HG03432 (cell line): ENCODE measurements at regions not wholly inside any gene's neighbourhood (a gene's known extent, or its start where the extent isn't known, plus 50 kb on each side); places are given as distances from the start of the nearest gene placed in this dataset.
A peak's percentile ranks its signal among the peaks of the same experiment; 100 is the strongest.
"Not testable (repeated sequence)": the region's sequence is repeated elsewhere in the genome, so short reads cannot be mapped to it uniquely, and the experiment has no call there.

Source experiments
- ATAC-seq: cut with Tn5 transposase; IDR thresholded peaks from one replicate; pipeline ENCODE4 v1.9.1; 2021; ENCODE audit warnings: mild to moderate bottlenecking, moderate library complexity; ENCODE audit not compliant: unreplicated experiment

DNA sequence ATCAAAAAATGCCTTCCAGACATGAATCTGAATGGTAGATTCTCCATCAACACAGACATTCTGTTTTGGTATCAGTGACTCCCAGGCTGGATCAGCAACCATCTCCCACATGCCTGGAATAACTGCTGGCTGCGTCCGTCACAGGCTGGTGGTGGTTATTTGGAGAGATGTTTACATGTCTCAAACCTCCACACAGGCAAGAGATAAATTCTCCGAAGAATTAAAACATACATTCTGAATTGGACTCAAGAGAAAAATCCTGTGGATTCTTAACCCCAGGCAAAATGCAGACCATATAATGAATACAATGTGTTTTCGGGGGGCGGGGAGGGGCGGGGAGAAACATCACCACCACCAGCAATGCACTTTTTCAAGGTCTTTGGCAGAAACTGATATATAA, 108.2 kb downstream of the THBS2 start:
- ATAC-seq: no peak

DNA sequence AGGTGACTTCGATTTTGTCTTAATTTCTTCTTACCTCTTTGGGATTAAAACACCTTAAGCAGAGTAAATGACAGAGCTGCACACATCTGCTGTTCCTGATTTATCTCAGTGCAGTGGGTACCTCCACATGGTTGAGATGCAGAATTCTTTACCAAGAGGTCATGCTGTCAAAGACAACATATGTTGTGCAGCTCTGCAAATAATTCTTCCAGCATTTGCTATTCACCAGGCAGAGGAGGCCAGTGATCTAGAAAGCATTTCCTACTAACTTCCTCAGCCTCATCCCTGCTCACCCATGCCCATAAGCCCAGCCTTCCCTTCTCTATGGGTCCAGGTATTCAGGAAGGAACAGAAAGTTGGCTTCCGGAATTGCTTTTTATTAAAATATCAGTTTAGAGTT, 109.3 kb downstream of the THBS2 start:
- no peak for ATAC-seq

DNA sequence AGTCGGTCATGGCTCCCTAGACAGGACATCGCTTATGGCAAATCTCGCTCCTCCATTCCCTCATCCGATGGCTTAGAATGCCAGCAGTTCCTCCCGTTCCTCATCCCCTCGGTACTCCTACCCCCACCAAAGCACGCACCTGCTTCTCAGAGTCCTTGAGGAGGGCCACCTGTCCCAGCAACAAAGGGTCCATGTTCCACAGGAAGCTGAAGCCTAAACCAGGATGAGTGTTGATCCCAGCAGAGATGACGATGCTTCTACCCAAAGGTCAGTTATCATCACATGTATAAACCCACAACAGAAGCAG, 111.2 kb downstream of the THBS2 start:
- no peak for ATAC-seq

DNA sequence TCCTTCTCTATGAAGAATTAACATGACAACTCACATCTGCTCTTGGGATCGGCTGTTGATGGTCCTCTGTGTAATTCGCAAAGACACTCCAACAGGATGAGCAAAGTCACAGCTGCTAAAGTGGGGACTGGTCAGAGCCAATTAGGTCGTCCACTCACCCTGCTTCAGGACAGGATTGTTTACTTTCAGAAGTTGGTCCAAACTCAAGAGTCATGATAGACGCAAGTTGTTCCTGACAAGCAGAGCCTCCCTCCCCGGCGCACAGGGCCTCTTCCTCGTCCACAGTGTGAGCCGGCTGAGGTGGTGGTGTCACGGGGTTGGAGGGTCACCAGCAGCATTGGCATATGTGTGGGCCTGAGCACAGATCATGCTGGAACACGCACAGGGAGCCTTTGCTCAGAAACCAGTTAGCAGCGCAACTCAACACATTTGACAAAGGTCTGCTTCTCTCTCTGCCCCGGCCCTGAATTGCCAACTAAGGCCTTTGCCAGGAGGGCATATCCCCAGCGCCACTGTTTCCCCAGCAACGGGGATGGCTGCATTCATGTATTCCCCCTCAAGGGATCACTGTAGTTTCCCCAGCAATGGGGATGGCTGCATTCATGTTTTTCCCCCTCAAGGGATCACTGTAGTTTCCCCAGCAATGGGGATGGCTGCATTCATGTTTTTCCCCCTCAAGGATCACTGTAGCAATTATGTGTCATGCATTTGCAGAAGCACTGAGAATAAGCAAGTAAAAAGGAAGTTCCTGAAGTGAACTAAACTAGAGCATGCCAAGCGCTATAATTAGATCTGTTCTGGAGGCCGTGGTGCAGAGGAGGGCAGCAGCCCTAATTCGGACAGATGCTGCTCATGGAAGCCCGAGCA, 111.7 kb downstream of the THBS2 start:
- no peak for ATAC-seq

DNA sequence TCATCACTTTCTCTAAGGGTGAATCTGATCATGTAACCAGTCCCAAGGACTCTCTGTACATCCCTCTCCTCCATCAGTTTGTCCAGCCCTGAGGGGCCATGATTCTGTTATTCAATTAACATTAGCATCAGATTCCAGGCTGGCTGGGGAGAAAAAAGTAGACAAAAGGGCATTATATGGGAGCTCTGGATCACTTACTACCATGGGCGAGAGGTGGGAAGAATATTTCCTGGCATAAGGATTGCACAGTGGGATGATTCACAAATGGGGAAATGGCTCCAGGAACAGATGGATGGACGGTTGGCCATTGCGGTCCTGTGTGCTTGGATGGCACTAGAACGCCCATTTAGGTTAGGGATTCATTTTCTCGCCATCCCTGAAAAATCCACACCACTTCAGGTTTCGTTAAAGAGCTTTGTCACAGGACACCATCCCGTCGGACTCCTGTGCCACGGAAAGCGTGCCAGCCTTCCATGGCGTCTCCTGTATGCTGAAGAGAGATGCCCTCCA, 112.6 kb downstream of the THBS2 start:
- ATAC-seq: no peak

DNA sequence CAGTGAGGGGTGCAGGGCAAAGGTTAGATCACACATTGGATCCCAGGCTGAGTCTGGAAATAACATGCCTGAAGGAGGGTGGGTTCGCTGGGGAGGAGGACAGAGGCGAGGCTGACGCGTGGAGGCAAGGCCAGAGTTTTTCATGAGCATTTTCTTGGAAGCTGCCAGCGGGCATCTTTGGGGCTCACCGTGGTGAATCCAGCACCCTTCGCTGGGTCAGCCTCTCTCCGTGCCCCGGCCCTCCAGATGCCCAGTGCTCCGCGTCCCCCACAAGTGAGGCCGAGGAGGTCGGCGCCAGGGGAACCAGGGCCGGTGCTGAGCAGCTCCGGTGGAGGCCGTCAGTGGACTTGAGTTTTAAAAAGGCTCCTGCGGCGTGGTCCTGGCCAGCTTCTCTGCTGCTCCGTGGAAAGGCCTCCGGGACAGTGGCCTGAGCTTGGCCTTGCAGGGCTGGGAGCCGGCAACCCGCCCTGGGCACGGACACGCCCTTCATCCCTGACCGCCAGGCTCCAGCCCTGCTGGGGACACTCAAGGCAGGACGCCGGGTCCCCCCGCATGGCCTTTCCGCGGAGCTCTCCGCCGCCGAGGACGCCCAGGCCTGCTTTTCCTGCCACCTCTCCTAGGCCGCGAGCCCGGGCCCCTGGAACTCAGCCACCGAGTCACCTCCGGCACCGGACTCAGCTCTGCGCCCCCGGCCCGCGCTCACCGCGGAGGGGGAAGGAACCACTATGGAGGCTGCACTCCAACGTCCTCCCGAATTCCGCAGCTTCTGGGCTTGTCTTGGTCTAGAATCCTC, 114.3 kb downstream of the THBS2 start:
- ATAC-seq: no peak

DNA sequence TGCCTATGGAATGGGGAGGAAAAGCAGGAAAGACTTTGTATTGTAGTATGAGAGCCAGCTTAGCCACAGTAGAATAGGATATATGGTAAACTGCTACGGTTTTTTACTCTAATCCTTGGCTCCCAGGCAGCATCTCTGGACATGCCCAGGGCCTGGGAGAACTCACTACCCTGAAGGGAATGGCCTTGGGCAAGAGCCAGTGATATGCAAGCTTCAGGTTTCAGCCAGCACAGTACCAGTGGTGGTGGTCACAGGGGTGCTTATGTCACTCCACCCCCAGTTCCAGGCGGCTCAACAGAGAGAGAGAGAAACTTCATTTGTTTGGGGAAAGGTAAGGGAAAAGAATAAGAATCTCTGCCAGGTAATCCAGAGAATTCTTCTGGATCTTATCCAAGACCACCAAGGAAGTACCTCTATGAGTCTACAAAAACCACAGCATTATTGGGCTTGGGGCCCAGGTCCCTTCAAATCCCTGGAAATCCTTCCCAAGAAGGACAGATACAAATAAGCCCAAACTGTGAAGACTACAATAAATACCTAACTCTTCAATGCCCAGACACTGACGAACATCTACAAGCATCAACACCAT, 121.2 kb downstream of the THBS2 start:
- no peak for ATAC-seq

DNA sequence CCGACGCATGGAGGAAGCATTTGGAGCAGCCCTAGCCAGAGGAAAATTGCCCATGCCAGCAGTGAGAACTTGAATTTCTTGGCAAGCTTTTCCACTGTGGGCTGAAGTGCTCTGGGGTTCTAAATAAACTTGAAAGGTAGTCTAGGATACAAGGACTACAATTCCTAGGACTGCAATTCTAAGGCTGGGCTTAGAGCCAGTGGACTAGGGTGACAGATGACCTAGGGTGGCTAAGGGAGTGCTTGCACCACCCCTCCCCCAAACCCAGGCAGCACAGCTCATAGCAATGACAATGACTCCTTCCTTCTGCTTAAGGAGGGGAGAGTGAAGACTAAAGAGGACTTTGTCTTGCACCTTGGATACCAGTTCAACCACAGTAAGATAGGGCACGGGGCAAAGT, 122.3 kb downstream of the THBS2 start:
- no peak for ATAC-seq

DNA sequence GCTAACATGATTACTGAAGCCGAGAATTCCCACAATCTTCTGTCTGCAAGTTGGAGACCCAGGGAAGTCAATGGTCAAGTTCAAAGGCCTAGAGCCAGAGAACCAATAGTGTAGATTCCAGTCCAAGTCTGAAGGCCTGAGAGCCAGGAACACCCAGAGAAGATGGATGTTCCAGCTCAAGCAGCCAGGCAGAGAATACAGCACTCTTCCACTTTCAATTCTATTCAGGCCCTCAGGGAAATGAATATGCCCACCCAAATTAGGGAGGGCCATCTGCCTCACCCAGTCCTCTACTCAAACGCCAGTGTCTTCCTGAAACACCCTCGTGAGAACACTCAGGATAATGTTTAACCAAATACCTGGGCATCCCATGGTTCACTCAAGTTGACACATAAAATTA, 123.5 kb downstream of the THBS2 start:
- ATAC-seq: no peak

DNA sequence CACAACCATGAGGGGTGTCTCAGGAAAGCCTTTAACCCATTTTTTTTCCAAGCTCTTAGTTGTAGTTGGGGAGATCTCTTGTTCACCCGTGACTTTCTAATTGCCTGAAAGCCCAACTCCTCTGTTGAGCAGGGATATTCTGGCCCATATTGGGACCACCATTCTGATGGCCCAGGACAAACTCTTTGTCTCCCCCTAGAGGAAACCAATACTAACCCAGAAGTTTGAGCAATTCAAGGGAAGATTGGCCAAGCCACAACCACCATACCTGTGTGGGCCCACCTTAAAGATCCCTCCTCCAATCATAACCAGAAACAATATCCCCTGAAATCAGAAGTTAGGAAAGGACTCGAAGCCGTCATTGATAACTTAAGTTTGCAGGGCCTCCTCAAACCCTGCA, 132.6 kb downstream of the THBS2 start:
- no peak for ATAC-seq

DNA sequence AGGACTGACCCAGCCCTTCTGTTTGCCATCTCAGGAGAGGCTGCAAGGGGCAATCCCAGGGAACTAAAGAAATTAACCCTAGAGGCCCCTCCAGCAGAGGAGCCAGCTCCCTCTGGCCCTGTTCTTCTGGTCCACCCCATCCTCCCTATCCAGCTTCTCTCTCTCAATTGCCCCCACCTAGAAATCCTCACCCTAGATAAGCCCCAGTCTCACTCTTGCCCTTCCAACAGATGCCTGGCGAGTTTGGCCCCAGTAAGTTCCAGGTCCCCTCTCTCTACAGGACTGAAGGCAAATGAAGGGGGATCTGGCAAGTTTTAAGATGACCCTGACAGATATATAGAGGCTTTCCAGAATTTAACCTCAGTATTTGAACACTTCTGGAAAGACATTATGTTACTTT, 134.0 kb downstream of the THBS2 start:
- no peak for ATAC-seq

DNA sequence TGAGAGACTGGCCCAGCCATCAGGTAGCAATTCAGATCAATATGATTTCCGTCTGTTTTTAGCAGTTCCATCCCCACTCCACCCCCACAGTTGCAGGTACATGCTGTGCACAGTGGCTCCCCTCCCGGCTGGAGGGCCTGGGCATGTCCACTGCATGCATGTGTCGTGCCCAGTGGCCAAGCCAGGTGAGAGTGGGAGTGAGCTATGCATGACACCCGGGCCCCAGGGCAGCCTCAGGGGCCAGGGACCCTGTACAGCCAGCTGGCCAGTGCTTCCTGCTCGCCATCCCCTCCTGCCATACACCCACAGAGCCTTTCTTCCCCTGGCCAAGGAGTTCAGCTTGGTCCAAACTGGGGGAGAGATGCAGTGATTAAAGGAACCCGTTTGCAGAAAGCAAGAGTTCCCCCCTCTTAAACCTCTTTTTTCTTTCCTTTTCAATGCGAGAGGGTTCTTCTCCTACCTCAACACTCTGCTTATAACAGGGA, 135.3 kb downstream of the THBS2 start:
- ATAC-seq: no peak

DNA sequence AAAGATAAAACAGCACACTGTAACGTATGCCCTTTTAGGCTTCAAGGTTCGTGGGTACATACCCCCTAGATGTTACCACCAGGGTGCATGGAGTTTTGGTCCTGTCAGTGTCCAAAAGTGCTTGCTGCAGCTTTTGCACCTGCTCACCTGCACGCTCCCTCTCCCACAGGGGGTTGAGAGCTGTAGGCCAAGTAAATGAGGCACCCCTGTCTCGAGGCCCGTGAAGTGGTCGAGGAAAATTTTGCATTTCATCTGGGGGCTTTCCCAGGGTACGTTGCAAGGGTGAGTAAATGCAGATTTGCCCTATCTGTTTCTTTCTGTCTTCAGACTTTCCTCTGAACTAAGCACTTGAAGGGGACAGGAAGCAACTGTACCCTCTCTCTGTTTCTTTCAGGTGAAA, 136.0 kb downstream of the THBS2 start:
- no peak for ATAC-seq

DNA sequence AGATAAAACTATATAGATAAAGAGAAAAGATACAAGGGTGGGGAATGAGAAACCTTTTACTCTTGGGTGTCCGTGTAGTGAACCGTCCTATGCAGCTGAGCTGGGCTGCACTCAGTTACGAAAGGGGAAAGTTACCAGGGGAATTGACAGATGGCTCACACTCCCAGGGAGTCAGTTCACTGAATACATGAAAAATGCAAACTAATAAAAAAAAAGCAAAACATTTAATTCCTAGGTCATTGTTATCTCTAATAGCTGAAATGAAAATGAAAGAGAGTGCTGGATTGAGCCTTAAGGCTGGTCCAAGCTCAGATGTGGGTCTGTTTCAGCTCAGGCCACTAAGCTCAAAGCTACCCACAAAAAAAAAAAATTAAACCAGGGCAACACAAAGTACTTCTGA, 138.0 kb downstream of the THBS2 start:
- no peak for ATAC-seq

DNA sequence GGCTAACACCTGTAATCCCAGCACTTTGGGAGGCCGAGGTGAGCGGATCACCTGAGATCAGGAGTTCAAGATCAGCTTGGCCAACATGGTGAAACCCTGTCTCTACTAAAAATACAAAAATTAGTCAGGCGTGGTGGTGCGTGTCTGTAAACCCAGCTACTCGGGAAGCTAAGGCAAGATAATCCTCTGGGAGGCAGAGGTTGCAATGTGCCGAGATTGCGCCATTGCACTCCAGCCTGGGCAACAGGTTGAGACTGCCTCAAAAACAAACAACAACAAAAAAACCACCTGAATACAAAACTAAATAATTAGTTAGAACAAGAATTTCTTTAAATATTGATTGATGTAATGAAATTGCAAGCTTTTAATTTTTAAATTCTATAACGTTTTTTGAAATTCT, 139.0 kb downstream of the THBS2 start:
- ATAC-seq: not testable (repeated sequence)

DNA sequence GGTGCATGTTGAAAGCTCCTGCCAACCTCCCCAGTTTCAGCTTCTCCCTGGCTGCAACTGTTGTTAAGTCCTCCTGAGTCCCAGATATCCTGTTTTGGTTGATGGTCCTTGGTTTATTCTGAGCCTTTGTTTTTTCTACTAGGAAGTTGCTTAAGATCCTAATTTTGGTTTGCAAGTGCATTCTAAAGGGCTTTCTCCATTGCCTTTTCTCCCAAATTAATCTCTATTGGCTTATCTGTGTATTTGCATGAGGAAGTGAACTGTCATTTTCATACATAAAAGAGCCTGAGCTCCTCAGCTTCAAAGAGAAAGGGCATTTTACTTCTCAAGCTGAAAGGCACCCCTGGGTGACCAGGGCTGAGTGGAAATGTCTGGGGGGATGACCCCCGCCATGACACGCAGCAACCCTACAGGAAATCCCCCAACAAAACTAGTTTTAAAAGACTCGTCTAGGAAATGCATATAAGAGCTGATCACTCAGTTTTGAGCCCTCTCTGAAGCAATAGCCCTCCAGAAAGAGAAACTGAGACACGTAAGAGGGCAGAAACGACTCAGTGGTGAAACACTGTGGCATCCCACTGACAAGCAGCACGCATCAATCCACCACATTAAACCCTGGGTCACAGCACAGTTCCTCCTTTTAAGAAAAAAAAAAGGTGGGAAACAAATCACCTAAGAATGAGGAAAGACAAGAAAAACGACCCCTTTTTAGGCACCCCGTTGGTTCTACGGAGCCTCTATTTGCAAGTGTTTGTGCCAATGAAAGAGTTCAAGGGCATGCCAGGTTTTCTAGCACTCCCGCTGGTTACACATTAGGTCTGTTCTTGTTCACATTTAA, 140.9 kb downstream of the THBS2 start:
- ATAC-seq: peak; percentile 73

DNA sequence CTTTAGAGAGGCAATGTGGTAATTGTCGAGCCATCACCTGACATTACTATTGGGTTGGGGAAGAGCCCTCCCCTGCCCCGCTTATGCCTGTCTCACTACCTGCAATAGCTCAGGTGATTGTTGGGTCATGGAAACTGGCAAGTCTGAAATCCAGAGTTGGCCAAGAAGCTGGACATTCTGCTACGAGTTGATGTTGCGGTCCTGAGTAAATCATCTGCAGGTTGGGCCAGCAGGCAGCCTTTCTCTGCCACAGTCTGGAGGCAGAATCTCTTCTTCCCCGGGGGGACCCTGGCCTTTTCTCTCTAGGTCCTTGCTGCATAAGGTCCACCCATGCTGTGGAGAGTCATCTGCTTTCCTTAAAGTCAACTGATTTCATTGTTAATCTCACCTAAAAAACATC, 142.4 kb downstream of the THBS2 start:
- no peak for ATAC-seq

DNA sequence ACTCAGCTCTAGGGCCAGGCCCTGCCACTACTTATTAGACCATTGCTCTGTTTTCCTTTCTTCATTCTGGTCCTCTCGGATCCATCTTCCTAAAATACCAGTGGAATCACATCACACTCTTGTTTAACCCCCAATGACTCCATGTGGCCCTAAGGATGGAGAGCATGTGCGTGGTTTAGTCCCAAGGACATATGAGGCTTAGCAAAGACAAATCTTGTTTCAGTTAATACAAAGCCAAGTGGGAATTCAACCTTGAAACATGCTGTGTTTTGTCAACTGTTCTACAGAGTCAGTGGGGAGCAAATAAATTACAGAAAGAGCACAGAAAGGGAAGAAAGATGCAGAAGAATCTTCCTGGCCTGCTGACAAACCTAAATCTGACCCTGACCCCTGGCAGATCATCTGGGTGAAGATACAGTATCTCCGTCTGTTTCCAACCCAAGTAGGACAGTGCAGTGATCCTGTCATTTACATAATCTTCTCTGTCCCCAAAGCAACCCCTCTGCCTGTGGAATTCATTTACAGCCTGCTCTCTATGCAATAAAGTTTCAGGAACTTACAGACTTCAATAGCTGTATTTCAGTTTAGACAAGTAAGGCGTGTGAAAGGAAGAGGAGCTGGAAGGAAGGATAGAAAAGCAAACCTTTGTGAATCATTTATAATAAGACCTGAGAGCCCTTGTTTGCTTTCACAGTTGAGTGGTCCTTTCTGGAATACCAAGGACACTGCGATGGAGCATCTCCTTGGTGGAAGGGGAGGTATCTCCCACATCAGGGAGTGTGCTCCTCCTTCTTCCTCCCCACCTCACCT, 144.0 kb downstream of the THBS2 start:
- ATAC-seq: no peak

DNA sequence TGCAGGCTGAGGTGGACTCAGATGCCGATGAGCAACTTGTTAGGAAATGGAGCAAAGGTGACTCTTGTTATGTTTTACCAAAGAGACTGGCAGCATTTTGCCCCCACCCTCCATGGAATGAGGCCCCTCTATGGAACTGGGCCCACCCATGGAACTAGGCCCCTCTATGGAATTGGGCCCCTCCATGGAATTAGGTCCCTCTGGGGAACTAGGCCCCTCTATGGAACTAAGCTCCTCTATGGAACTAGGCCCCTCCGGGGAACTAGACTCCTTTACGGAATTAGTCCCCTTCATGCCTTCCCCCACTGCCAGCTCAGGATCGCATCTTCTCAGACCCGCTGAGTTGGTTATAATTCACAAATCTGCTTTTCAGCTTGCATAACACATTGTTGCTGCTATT, 144.9 kb downstream of the THBS2 start:
- ATAC-seq: no peak

DNA sequence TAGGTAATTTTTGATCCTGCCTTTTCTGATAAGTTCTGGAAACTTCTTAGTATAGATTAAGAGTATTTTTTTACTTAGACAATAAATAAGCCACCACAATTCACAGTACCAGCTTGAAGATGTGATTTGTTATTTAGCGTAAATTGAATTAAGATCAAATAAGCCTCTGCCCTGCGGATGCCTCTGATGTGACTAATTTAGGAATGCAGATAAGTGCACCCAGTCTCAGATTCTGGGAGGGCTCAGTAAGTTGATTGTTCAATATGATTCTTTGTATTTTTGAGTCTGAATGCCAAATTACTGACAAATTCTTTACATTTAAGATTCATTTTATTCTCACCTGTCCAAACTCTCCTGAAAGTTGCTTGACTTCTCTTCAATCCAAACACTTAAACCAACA, 147.5 kb downstream of the THBS2 start:
- ATAC-seq: no peak
